Stimulated activated CD8-positive, alpha-beta memory T cell treated with anti-CD3 and anti-CD28 coated beads, Interleukin-12 subunit alpha, Interleukin-12 subunit beta, amount 100 ng/mL, for 4 hours (primary cell): ENCODE measurements at regions not wholly inside any gene's neighbourhood (a gene's known extent, or its start where the extent isn't known, plus 50 kb on each side); places are given as distances from the start of the nearest gene placed in this dataset.
"Not testable (repeated sequence)": the region's sequence is repeated elsewhere in the genome, so short reads cannot be mapped to it uniquely, and the experiment has no call there.

Experiments used
- DNase-seq: peaks from one replicate; pipeline ENCODE4 v3.0.0-alpha.2; 2020; ENCODE audit warnings: low read depth

DNA sequence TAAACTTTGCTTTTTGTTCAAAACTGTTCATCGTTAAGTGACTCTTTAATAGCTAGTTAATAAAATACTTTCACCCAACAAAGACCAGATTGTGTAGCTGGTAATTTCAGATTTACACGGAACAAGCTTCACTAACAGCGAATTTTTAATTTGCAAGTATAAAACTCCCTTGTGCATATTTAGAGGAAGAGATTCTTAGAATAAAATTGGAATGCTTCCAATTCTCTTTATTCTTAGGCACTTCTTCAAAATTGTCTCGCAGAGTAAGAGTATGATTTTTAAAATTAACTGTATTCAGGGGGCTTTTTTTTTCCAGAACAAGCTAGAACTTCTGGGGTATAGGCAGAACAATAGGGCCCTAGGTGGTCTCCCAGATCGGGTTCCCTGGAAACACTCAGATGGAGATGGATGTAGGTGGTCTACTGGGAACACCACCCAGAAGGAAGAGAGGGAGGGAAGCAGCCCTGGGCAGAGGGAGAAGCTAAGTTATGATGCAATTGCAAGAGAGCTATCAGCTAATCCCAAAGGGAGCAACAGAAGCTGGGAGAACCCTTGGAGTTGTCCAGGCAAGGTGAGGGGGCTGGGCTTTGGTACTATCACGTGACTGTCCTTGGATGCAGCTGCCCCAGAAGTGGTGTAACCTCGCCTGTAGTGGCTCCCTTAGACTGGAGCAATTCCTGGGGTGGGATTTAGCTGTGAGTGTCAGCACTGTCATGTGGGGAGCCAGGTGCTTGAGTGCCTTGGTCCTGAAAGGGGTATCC is 151.7 kb upstream of the ASB18 start:
- no peak for DNase-seq

DNA sequence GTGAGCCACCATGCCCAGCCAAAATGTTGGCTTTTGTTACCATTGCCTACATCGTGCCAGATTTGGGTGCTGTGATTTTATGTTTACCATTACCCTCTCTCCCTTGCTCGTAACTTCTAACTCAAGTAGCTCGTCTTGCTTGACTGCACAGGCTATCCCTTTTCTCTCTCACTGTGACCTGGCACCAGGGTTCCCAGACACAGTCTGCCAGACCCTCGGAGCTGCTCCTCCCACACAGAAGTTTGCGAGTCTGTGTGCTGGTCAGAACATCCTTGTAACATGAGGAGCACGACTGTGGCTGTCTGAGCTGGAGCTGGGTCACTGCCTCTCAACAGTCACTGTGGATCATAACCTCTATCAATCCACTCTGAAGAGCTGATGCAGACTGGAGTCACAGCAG is 152.5 kb upstream of the ACKR3 start:
- no peak for DNase-seq

DNA sequence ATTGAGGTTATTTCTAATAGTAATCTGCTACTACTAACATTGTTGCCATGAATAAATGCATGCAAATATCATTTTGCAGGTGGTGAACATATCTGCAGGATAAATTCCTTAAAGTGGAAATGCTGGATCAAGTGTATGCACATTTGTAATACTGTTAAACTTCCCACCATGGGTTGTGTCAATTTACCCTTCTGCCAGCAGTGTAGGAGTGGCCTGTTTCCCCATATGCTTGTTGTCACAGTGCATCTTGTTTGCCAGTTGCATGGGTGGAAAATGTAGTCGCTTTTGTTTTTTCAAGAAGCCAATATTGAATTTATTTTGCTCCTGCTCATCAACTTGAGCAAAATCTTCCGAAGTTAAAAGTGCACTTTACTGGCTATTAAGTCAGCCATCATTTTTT is 139.0 kb upstream of the ACKR3 start:
- no peak for DNase-seq

DNA sequence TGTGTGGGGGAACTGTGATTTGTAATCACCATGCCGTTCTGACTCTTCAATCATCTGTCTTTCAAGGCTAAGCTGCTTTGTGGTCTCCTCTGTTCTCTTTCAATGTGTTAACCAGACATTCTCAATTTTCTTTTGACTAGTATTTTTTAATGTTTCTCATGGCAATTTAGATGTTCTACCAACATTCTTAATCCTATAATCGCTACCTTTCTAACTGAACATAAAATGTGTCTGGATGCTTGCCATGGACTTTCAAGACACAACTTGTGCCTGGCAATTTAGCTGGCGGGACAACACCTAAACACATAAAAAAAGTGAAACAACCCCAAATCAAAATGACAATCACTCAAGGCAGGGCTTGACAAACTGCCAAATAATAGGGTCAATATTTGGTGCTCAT is 135.0 kb upstream of the ACKR3 start:
- DNase-seq, result no peak

DNA sequence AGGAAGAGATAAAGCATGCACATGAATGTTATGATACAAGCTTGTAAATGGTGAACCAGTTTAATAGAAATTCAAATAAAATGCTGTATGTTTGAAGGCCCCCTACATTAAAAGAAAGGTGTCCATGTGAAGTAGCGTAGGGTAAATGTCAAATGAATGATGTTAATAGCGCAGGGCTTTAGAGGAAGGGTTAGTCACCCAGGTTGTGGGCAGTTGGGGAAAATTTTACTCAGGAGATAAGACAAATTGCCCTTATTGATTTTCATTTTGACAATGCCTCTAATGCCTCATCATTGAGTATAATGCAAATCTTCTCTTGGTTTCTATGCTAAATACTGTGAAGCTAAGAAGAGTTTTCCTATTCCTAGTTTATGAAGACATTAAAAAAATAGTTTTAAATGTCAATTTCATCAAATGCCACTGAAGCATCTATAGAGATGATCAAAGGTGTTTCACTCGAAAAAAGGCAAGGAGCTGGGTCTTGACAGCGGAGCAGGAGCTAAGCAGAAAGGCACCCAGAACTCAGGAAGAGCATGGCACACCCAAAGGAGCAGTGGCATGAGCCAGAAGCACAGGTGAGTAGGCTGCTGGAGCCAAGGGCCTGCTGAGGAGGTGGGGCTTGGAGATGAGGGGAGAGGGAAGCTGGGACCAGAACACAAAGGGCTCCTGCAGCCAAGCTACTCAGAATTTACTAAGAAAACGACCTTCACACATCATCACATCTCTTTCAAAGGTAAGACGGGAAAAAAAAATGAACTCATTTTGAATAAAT is 129.3 kb upstream of the ACKR3 start:
- DNase-seq, result no peak

DNA sequence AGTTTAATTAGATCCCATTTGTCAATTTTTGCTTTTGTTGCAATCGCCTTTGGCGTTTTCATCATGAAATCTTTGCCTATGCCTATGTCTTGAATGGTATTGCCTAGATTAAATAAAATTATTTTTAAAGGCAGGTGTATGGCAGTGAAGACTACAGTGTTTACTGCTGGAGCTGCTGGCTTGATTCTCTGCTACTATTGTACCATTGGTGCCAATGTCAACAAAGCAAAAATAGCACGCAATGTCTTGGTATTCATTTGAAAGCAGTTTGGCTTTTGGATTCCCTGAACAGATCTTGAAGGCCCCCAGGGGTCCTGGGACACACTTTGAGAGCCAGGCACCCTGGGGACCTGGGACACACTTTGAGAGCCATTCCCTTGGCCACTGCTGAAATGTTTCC is 125.4 kb upstream of the ACKR3 start:
- DNase-seq, result no peak

DNA sequence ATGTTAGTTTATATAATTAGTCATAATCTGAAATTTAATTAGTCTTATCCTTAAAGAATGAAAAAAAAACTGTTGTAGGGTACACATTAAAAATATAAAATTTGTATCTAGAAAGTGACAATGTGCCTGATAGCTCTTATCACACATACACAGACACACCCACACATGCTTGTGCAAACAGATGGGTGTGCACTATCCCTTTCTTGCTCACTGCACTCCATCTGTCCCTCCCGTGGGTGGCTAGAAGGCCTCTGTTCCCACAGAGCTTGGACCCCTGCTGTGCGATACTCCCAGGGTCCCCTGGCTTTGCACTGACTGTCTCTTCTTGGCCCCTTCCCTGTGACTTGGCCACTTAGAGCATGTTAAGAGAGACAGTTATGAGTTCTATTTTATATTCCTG is 123.9 kb upstream of the ACKR3 start:
- no peak for DNase-seq

DNA sequence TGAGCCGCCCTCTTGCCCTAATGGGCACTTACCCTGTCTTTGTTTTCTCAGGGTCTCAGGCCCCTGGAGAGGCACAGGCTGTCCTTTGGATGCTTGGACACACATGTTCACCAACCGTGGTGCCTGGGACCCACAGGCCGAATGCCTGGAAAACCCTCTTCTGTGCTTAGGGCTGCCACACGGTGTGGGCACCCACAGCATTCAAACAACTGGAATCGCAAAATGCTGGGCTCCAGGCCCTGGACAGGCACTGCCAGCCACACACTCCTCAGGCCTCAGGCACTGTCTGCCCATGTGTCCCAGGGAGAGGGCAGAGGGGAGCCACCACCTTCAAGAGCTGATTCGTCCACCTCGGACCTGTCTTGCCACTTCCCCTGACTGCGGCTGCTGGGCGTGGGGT is 123.1 kb upstream of the ACKR3 start:
- no peak for DNase-seq

DNA sequence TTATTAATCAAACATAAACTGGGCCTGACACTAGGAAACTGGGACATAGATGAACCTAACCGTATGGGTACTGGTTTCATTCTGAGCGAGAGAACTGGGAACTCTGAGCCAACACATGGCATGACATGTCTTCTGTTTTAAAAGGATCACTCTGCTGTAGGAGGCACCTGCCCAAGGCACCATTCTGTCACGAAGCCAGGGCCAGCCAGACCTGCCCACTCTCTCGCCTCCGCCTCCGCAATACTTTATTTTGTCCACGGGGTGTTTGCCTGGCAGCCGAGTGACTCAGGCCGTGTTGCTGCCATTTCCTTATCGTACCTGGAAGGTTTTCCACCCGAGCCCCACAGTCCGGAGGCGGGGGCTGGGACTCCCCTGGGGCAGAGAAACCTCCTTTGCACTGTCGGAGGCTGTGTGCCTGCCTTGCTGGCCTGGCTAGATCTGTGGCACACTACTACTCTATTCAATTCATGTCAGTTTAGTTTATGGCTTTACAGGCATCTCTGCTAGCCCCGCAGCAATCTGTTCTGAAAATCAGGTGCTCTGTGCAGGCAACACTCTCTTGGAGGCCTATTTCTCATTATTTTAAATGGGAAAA is 120.4 kb upstream of the ACKR3 start:
- DNase-seq, result no peak

DNA sequence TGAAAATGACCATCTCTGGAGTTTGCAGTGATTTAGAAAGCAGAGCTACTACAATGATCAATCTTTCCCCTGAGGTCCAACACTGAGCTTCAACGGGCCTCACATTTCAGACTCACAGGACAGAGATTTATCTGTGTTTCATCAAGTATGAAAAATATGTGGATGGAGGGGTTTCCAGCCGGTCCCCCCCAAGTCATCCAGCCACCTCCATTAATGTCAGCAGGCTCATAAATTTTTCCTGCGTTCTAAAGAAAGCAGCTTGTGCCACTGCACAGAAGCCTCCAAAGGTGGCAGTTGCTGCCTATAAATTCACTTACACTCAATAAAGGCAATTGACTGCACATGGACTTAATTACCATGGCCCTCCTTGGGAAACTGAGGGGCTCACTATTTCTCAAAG is 117.4 kb upstream of the ACKR3 start:
- no peak for DNase-seq

DNA sequence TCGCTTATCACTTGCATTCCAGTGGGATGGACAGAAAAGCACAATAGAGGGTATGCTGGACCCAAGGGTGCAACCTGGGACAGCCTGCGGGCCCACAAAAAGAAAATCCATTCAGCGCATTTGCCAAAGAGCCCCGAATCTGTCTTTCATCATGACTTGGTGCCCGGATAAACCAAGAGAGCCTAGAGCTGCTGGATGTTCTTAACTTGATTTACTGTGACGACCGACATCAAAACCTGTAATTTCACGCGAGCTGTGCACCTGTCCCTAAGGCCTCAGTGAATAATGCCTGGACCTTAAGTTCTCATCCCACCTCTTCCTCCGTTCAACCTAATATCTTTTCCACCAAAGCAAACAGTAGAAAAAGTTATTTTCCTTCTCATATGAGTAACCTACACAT is 115.5 kb upstream of the ACKR3 start:
- DNase-seq, result no peak

DNA sequence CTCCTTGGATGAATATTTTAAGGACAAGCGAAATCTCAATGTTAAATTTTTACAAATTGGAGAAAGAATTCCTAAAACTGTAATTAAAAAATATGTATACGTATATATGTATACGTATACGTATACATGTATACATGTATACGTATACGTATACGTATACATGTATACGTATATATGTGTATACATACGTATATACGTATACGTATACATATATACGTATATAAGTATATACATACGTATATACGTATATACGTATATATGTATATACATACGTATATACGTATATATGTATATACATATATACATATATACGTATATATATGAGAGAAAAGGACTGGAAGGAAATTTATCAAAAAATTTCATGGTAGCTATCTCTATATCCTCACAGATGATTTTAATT is 110.2 kb upstream of the ACKR3 start:
- no peak for DNase-seq

DNA sequence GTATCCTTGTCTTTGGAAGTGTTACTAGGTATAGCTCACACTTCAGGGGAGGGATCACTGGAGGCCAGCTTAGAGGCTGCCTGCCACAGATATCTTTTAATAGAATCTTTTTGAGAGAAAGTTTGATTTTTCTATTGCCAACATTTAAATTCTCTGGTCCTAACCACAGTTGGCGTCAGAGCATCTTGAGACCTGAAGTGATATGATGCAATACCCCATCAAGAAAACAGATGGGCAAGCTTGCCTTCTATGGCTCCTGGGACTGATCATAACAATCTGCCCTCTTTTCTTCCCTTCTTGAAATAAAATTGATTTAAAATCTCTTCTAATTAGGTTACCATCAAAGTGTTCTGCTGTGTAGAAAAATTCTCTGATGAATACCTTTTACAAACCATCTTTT is 105.5 kb upstream of the ACKR3 start:
- DNase-seq, result no peak

DNA sequence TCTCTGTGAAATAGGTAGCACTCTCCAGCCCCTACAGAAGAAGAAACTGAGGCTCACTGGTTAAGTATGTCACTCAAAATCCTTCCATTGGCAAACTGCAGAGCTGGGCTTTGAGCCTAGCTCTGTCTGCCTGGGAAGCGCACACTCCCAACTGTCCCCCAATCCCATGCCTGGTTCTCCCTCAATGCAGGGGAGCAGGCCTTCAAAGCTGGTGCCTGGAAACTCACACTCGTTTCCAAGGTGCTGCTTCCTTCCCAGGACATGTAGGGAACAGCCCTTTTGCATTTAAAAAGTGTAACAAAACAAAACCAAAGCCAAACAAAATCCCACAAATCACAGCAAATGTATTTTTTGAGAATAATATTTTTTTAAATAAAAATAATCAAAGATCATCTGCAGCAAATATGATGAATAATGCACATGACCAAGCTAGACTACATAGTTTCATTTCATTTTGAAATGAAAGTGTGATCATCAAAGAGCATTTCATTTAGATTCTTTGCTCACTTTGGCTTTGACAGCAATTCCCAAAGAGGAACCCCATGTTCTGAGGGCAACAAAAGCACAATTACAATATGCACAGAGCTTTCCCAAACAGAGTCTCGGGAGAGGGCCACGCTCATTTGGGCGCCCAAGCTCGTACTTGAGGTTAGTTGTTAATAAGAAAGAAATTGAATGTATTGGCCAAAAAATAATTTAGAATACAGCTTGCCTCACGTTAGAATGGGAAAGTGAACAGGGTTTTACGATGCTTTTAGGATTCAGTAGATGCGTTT is 96.7 kb upstream of the ACKR3 start:
- DNase-seq, result no peak

DNA sequence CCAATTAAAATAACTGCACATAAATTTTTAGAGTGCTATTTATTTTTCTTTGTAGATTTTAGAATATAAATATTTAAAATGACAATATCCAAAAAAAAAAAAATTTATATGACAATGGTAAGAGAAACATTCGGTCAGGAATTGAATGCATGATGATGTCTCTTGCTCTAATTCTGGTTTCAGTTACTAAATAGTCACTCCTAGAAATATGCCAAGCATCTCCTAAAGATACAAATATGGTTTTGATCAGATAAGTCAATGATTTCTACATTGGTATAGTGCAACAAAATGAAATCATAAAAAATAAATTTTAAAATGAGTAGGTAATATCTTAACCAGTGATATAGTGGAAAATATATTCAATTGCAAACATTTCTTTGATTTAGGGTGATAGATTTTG is 95.9 kb upstream of the ACKR3 start:
- DNase-seq, result no peak

DNA sequence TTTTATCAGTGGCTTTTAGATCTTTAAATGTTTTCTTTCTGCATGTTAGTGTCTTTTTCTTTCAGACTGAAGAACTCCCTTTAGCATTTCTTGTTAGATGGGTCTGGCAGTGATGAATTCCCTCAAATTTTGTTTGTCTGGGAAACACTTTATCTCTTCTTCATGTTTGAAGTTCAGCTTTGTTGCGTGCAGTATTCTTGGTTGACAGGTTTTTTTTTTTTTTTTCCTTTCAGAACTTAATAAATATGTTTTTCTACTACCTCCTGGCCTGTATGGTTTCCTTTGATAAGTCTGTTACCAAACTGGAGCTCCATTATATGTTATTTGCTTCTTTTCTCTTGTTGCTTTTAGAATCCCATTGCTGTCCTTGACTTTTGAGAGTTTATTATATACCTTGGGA is 89.8 kb upstream of the ACKR3 start:
- DNase-seq, result no peak

DNA sequence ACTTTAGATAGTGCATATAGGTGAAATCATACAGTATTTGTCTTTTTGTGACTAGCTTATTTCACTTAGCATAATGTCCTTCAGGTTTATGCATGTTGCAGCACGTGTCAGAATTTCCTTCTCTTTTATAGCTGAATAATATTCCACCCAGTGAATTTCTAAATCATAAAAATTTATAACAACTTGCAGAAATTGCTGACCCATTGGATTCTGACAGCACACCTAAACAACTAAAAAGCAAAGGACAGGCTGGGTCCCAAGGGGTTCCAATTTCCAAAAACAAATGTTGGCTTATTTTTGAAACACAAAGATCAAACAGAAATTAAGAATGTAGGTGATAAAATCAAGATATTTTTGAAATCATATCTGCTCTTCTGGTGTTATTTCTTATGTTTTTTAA is 86.5 kb upstream of the ACKR3 start:
- no peak for DNase-seq

DNA sequence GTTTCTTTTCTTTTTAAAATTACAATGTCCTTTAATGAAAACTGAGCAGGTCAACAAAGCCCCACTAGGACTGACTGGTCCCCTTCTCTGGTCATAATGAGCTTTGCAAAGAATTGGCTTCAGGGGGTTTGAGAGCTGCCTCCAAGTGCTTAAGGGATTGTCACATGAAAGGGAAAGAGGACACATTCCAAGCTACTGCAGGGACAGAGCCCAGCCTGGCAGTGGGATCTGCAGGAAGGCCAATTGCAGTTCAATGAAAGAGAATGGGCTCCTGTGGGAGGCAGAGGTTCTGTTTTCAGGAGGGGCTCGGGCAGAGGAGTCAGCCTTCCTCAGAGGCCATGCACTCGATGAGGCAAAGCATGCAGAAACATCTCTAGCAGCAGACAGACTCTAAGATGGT is 84.1 kb upstream of the ACKR3 start:
- DNase-seq, result no peak

DNA sequence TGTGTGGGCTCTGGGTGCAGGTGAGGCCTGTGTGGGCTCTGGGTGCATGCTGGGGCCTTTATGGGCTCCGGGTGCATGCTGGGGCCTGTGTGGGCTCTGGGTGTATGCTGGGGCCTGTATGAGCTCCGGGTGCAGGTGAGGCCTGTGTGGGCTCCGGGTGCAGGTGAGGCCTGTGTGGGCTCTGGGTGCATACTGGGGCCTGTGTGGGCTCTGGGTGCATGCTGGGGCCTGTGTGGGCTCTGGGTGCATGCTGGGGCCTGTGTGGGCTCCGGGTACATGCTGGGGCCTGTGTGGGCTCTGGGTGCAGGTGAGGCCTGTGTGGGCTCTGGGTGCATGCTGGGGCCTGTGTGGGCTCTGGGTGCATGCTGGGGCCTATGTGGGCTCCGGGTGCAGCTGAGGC is 80.5 kb upstream of the ACKR3 start:
- not testable (repeated sequence) for DNase-seq

DNA sequence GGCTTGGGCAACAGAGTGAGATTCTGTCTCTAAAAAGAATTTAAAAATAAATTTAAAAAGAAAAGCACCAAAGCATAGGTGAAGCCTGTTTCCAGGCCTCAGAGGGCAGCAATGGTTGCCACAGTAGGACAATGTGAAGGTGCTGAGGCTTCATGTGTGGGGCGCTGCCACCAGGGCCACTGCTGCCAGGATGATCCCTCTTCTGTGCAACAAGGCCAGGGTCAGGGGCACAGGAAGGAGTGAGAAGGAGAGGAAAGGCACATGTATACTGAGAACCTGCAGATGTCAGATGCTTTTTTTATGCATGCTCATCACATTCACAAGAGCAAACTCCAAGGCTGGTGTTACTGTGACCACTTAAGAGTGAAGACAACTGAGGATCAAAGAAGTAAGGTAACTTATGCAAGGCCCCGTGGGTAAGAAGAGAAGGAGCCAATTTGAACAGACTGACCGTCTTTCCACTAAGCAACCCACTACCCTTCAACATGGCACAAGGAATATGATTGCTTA is 79.7 kb upstream of the ACKR3 start:
- DNase-seq, result no peak

DNA sequence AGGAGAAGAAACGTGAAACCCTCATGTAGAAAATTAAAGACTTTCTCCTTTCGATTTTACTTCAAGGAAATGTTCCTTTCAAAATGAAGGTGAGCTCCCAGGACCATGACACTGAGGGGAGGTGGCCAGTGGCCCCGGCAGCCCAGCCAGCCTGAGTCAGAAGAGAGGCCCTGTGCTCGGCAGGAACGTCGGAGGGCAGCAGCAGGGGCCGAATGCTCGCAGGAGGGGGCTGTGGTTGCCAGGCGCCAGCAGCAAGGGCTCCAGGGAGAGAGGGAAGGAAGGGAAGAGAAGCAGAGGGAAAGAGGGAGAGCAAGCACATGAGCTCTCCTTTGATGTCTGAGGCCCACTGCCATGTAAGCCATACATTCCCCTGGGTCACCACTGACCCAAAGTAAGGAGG is 73.3 kb upstream of the ACKR3 start:
- DNase-seq, result no peak

DNA sequence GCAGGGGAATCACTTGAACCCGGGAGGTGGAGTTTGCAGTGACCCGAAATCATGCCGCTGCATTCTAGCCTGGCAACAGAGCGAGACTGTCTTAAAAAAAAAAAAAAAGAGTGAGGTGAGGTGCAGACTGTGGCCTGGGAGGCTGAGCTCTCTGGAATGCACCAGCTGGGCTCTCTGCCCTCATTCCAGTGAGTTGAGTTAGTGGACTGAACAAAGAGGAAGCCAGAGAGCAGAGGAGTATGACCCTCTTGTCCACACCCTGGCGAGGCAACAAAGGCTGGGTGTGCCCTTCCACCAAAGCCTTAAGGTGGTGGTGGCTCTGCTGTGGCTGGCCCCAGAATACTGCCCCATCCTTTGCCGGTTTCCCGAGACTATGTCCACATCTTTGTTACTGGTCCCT is 71.3 kb upstream of the ACKR3 start:
- DNase-seq, result no peak
